Panc1 (cell line): ENCODE measurements at regions not wholly inside any gene's neighbourhood (a gene's known extent, or its start where the extent isn't known, plus 50 kb on each side); places are given as distances from the start of the nearest gene placed in this dataset.

ENCODE experiments used
- ATAC-seq: fragments of 200-7000 bp; cut with Tn5 transposase; 2 replicates; pipeline ENCODE4 v1.9.1; 2020; ENCODE audit warnings: mild to moderate bottlenecking, moderate library complexity
- BruUV-seq: library from RNA; stranded (reverse); fragments of 400-500 nt; replicated peaks from 2 replicates; lab custom pipeline; 2021; lab: Mats Ljungman, UMichigan
- CTCF ChIA-PET: fragments of 300-600 bp; sonication (Branson Sonifier 250); formaldehyde crosslinking; loops from one replicate; lab custom pipeline; 2022; ENCODE audit warnings: antibody characterized with exemption; lab: Charles Lee
- POLR2A ChIA-PET: fragments of 300-600 bp; sonication (Branson Sonifier 250); formaldehyde crosslinking; loops from one replicate; lab custom pipeline; 2022; ENCODE audit warnings: antibody characterized with exemption; lab: Charles Lee
- DNase-seq: peaks from one replicate; pipeline ENCODE4 v3.0.0-alpha.2; 2010; ENCODE audit warnings: low read depth, low spot score
- H3K27ac ChIP-seq: 2 replicates; pipeline ENCODE4 v1.5.1; 2011; ENCODE audit warnings: mild to moderate bottlenecking, low read length, inconsistent platforms
- H3K27me3 ChIP-seq: fragments of 200-500 bp; sonication (Bioruptor generic); 2 replicates; pipeline ENCODE4 v1.6.0; 2014; ENCODE audit warnings: low read length, inconsistent platforms; ENCODE audit not compliant: control insufficient read depth, insufficient read depth
- H3K36me3 ChIP-seq: fragments of 200-500 bp; sonication (Bioruptor generic); 2 replicates; pipeline ENCODE4 v1.5.1; 2014; ENCODE audit warnings: inconsistent platforms, mild to moderate bottlenecking, low read length, moderate library complexity; ENCODE audit not compliant: control insufficient read depth, insufficient read depth
- H3K4me1 ChIP-seq: 2 replicates; pipeline ENCODE4 v1.5.1; 2011; ENCODE audit warnings: inconsistent platforms, mild to moderate bottlenecking, low read length, moderate library complexity; ENCODE audit not compliant: control insufficient read depth, insufficient read depth
- H3K4me3 ChIP-seq, 2 experiments: 2 replicates each; pipeline ENCODE4 v1.5.1; 2011 to 2012; ENCODE audit warnings: low read depth in 2 of 2, low read length in 2 of 2, mild to moderate bottlenecking in 2 of 2, inconsistent platforms in 1 of 2, moderate library complexity in 1 of 2
- H3K9me3 ChIP-seq: fragments of 200-500 bp; sonication (Bioruptor generic); 2 replicates; pipeline ENCODE4 v1.5.1; 2014; ENCODE audit warnings: low read depth, mild to moderate bottlenecking, inconsistent platforms, low read length, moderate library complexity; ENCODE audit not compliant: control insufficient read depth, insufficient read depth
- POLR2AphosphoS5 ChIP-seq: IDR thresholded peaks from 2 replicates; pipeline ENCODE4 v1.6.1; 2012; ENCODE audit warnings: mild to moderate bottlenecking, low read depth, low read length, moderate library complexity
- SIN3A ChIP-seq: IDR thresholded peaks from 2 replicates; pipeline ENCODE4 v1.6.1; 2012; ENCODE audit warnings: low read depth, mild to moderate bottlenecking, low read length, moderate library complexity, borderline replicate concordance; ENCODE audit not compliant: insufficient read depth
- TCF7L2 ChIP-seq: IDR thresholded peaks from 2 replicates; pipeline ENCODE4 v1.6.1; 2011; ENCODE audit warnings: mild to moderate bottlenecking, low read depth, low read length, inconsistent platforms
- in situ Hi-C: cut with HindIII; loops from 2 replicates; pipeline ENCODE4 v1.10.0; 2016; ENCODE audit warnings: low sequenced_read_pairs, low pct_unique_long_range_greater_than_20kb
- intact Hi-C: fragments of 100-400 bp; cut with micrococcal nuclease; formaldehyde crosslinking; loops from one replicate; pipeline ENCODE4 v1.10.0; 2022; ENCODE audit not compliant: unreplicated experiment
- TF ChIP-seq, protein P1 (sequence below), 2 experiments: IDR thresholded peaks; 2 replicates each; pipeline ENCODE4 v1.6.1; 2011 to 2012; ENCODE audit warnings: low read depth in 2 of 2, control low read depth in 1 of 2, low read length in 1 of 2, mild to moderate bottlenecking in 1 of 2, moderate library complexity in 1 of 2; ENCODE audit not compliant: insufficient read depth in 1 of 2
- TF ChIP-seq, protein P2 (sequence below): fragments of 450-650 bp; IDR thresholded peaks from 2 replicates; pipeline ENCODE4 v1.5.1; 2017; ENCODE audit warnings: mild to moderate bottlenecking

DNA sequence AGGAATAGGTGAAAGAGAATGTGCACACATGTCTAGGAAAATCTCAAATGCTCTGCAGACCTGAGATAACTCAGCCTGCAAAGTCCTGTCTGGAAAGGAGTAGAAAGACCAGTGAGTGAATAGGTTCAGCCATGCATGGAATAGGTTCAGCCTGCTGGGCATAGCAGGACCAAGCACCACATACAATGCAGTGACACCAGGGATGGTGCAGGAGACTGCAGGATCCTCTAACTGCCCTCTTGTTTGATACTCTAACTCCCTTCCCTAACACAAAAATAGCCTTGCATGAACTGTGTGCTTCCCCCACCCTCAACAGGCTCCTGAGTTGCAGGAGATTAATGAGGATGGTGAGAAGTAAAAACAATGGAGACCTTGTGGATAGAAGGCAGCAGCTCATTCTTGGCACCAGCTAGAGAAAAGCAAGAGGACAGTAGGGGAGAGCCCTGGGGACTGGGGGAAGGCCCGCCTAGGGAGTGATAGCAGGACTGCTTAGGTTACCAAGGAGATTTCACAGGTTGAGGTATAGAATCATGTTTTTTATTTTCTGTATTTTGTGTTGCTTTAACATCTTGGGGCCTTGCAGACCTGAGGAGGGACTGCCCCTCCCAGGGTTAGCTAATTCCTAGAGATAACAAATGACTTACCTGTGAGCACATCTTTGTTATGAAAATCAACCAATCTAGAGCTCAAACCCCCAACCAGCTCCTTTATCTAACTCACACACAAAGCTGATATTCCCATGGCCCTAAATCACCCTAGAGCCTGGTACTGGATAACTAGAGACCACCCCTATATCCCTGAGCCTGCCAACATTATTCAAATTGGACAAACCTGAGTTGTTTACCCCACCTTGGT lies 187.8 kb downstream of the PLPP4 start:
- Histone ChIP-seq H3K4me1 (no peaks in the 10 kb centered on the region), H3K27me3 (no peaks in the 10 kb centered on the region; the same call in 1 of the 2 replicates), H3K36me3 (no peaks in the 10 kb centered on the region), H3K4me3 (no peak overlapping the region), H3K27ac (no peak overlapping the region), H3K9me3 (no peaks in the 10 kb centered on the region)
- no peak for TF ChIP-seq TCF7L2
- TF ChIP-seq, protein P1, sequence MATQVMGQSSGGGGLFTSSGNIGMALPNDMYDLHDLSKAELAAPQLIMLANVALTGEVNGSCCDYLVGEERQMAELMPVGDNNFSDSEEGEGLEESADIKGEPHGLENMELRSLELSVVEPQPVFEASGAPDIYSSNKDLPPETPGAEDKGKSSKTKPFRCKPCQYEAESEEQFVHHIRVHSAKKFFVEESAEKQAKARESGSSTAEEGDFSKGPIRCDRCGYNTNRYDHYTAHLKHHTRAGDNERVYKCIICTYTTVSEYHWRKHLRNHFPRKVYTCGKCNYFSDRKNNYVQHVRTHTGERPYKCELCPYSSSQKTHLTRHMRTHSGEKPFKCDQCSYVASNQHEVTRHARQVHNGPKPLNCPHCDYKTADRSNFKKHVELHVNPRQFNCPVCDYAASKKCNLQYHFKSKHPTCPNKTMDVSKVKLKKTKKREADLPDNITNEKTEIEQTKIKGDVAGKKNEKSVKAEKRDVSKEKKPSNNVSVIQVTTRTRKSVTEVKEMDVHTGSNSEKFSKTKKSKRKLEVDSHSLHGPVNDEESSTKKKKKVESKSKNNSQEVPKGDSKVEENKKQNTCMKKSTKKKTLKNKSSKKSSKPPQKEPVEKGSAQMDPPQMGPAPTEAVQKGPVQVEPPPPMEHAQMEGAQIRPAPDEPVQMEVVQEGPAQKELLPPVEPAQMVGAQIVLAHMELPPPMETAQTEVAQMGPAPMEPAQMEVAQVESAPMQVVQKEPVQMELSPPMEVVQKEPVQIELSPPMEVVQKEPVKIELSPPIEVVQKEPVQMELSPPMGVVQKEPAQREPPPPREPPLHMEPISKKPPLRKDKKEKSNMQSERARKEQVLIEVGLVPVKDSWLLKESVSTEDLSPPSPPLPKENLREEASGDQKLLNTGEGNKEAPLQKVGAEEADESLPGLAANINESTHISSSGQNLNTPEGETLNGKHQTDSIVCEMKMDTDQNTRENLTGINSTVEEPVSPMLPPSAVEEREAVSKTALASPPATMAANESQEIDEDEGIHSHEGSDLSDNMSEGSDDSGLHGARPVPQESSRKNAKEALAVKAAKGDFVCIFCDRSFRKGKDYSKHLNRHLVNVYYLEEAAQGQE (IDR thresholded peaks at IDR 0.05; ENCODE audit: insufficient read depth in 1 of 2, low read depth in 2 of 2, low read length in 1 of 2), result no peak
- TF ChIP-seq, protein P2, sequence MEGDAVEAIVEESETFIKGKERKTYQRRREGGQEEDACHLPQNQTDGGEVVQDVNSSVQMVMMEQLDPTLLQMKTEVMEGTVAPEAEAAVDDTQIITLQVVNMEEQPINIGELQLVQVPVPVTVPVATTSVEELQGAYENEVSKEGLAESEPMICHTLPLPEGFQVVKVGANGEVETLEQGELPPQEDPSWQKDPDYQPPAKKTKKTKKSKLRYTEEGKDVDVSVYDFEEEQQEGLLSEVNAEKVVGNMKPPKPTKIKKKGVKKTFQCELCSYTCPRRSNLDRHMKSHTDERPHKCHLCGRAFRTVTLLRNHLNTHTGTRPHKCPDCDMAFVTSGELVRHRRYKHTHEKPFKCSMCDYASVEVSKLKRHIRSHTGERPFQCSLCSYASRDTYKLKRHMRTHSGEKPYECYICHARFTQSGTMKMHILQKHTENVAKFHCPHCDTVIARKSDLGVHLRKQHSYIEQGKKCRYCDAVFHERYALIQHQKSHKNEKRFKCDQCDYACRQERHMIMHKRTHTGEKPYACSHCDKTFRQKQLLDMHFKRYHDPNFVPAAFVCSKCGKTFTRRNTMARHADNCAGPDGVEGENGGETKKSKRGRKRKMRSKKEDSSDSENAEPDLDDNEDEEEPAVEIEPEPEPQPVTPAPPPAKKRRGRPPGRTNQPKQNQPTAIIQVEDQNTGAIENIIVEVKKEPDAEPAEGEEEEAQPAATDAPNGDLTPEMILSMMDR, result no peak
- TF ChIP-seq POLR2AphosphoS5, result no peak
- no peak for TF ChIP-seq SIN3A
- BruUV-seq, result no TSS peak
- in situ Hi-C loops (no loop called here), intact Hi-C loops (no loop called here)
- CTCF ChIA-PET, result no interaction called here
- ATAC-seq (no peak), DNase-seq (no peak)
- POLR2A ChIA-PET, result no interaction called here

DNA sequence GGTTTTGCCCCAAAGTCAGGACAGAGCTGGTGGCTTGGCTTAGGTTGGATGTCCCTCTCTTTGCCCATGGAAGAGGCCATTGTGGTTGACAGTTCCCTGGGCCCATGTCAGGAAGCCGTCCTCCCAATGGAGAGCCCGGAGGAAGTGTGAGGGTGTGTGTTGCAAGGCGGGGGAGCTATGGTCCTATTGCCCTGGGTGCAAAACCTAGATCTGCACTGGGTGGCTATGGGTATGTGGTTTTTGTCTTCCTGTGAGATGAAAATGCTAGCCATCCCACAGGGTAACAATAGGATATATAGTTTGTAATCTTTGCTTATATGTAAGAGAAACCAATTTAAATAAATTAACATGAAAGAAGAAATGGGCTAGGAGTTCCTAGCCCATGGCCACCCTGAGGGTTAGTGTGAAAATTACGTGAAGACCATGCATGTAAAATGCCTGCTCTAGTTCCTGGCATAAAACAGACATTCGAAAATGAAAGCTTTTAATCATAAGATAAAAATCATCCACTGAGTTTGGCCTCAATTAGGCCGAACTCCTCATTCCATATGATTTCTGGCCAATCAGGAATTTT lies 189.2 kb downstream of the PLPP4 start:
- Histone ChIP-seq H3K9me3 (no peaks in the 10 kb centered on the region), H3K4me3 (no peak overlapping the region), H3K4me1 (no peaks in the 10 kb centered on the region), H3K36me3 (no peaks in the 10 kb centered on the region), H3K27me3 (no peaks in the 10 kb centered on the region; the same call in 1 of the 2 replicates), H3K27ac (no peak overlapping the region)
- in situ Hi-C loops (no loop called here), intact Hi-C loops (no loop called here)
- ChIA-PET CTCF (interaction anchor here (0.6 kb wide), 1 partner anchor 250 kb away, joined by 3 read pairs; no protein-coding TSS in a partner anchor), POLR2A (no interaction called here)
- DNase-seq (no peak), ATAC-seq (no peak)
- no TSS peak for BruUV-seq
- TF ChIP-seq, protein P1 (IDR thresholded peaks at IDR 0.05; ENCODE audit: insufficient read depth in 1 of 2, low read depth in 2 of 2, low read length in 1 of 2), result no peak
- TF ChIP-seq, protein P2, result no peak
- TF ChIP-seq POLR2AphosphoS5 (no peak), SIN3A (no peak), TCF7L2 (no peak)
